NOMO-1 treated with dmso at 0.1 percent for 144 hours (cell line): ENCODE measurements at regions not wholly inside any gene's neighbourhood (a gene's known extent, or its start where the extent isn't known, plus 50 kb on each side); places are given as distances from the start of the nearest gene placed in this dataset.
"Not testable (repeated sequence)": the region's sequence is repeated elsewhere in the genome, so short reads cannot be mapped to it uniquely, and the experiment has no call there.

Experiments
- DNase-seq: peaks from one replicate; lab custom pipeline; 2025; ENCODE audit not compliant: unreplicated experiment; lab: John Stamatoyannopoulos, UW

DNA sequence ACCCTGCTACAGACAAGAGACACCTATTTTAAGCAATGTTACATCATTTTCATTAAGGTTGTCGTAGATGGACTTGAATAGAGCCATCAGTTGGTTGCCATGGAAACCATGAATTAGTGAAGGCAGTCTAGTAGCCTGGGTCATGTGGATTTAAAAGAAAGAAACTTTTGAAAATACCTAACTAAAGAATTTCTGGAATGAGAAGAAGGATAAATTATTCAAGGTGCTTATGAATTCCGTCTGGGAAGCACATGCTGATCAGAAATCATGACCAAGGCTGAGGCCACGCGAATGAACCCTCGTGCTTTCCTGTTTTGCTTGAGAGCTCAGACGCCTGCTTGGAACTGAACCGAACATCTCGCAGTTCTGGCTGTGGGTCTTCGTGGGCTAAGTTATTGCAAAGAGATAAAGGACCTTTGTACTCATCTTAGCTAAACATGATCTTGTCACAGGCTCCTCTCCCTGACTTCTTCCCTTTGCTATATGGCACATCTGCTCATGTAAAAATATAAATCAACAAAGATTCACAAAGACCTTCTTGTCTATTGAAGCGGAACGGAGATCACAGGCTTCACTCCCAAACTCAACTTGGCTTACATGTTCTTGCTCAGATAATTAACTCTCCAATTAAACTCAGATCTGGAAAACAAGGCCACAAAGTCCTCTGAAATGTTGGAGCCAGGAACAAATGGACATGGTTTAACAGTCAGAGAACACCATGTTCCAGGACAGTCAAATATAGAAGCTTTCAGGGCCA is 140.2 kb downstream of the NUFIP1 start:
- no peak for DNase-seq

- DNase-seq: not testable (repeated sequence)
Observed at GRCh38 chr13:44845281-44846058, 143.8 kb downstream of the NUFIP1 start.

GRCh38 chr13:44844786-44845185 is 144.5 kb downstream of the NUFIP1 start:
- DNase-seq: no peak

GRCh38 chr13:44843403-44843802 is 145.9 kb downstream of the NUFIP1 start:
- peak; percentile 38 for DNase-seq

DNA sequence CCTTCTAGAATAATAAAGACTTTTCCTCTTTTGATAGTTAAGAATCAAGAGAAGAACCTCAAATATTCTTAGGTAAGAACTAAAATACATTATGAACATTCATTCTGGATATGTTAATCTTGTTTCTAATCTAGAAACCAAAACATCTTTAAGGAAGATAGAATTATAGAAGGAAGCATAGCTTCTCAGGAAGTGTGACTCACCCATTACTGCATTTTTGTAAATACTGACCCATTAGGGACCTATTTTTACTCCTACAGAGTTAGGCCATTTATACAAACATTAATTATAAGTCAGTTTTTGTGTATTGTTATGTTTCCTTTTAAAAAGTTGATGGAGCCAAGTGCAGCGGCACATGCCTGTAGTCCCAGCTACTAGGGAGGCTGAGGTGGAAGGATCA is 147.1 kb downstream of the NUFIP1 start:
- no peak for DNase-seq

- no peak for DNase-seq
Observed at GRCh38 chr13:44840131-44840530, 149.1 kb downstream of the NUFIP1 start.

DNA sequence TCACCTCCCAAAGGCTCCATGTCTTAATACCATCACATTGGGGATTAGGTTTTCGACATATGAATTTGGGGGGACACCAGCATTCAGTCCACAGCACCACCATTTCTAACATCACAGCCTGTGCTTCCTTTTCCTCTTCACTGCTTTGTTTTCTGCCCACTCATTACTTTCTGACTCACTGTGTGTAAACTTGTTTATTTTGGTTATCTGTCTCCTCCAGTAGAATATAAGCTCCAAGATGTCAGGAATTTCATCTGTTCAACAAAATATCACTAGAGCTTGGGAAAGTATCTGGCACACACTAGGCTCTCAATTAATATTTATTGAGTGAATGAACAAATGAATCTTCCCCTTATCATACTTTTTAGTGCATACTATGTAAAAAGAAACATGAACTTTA is 152.0 kb downstream of the NUFIP1 start:
- DNase-seq: no peak

- no peak for DNase-seq
Observed at GRCh38 chr13:44834404-44834803, 154.9 kb downstream of the NUFIP1 start.

- no peak for DNase-seq
Observed at GRCh38 chr13:44833626-44834025, 155.6 kb downstream of the NUFIP1 start.

GRCh38 chr13:44833139-44833538 is 156.1 kb downstream of the NUFIP1 start:
- no peak for DNase-seq

GRCh38 chr13:44826591-44827350 is 162.5 kb downstream of the NUFIP1 start:
- DNase-seq: no peak

- no peak for DNase-seq
Observed at GRCh38 chr13:44825953-44826352, 163.3 kb downstream of the NUFIP1 start.

DNA sequence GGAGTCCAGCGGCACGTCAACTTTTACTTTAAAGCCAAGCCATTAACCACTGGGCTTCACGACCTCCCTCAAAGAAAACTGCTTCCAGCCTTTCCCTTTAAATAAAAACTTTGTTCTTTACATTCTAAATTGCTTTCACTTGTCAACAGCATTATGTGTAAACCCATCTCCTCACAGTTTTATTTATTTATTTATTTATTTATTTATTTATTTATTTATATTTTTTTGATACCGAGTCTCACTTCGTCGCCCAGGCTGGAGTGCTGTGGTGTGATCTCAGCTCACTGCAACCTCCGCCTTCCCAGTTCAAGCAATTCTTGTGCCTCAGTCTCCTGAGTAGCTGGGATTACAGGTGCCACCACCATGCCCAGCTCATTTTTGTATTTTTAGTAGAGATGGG is 165.7 kb downstream of the NUFIP1 start:
- not testable (repeated sequence) for DNase-seq

- no peak for DNase-seq
Observed at GRCh38 chr13:44822291-44822690, 167.0 kb downstream of the NUFIP1 start.

DNA sequence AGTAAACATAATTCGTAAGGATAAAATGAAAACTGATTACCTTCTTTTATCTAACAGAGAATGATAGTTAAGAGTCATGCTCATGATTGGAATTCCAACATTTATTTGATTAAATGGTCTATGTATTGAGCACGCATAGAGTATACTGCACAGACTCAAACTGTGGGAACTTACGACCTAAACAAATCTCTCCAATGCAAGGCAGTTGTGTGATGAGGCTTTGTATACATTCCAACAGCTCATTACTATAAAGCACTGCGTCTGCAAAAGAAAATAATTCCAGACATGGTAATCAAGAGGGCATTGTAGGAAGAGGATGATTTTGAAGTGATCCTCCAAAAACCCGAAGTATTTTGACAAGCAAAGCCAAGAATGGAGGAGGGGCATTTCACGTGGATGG is 169.5 kb downstream of the NUFIP1 start:
- no peak for DNase-seq

GRCh38 chr13:44819245-44819644 is 170.0 kb downstream of the NUFIP1 start:
- no peak for DNase-seq

DNA sequence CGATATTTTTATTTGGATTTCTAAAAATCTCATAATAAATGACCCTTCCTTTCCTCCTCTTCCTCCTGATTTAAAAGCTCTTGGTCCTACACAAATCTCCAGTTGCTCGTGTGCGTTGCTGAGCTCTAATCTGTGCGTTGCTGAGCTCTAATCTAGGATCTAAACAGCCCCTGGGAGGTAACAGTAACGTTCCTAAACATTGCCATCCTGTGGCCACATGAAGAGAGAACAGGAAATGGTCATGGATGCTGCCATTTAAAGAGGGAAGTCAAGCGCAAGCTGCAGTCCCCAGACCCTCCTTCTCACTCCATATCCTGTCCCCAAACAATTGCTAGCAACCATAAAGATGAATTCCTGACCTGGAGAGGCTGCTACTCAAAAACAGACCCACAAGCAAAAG is 170.8 kb downstream of the NUFIP1 start:
- no peak for DNase-seq

DNA sequence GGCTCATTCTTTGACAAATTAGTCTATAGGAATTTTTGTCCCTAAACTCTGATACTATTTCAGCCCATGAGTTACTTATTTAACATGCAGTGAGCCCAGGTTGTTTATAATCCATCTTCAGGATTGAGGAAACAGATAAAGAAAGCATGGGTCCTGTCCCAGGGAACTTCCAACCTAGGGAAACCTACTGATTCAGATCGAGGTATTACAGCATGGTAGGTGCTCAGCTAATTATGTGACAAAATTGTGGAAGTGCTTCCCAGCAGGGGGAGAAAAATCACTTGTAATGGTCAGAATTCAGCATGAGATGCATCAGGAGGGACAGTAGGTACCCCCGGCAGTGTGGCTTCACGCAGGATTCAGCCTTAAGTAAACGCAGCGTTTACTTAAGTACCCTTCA is 171.3 kb downstream of the NUFIP1 start:
- no peak for DNase-seq

GRCh38 chr13:44817131-44817671 is 172.1 kb downstream of the NUFIP1 start:
- DNase-seq: no peak

GRCh38 chr13:44816701-44817100 is 172.6 kb downstream of the NUFIP1 start:
- no peak for DNase-seq

- DNase-seq: peak; percentile 10
Observed at GRCh38 chr13:44815623-44816022, 173.6 kb downstream of the NUFIP1 start.
